Suprapubic skin (tissue), 4 donors: ENCODE measurements at regions not wholly inside any gene's neighbourhood (a gene's known extent, or its start where the extent isn't known, plus 50 kb on each side); places are given as distances from the start of the nearest gene placed in this dataset.

Experiments used
- DNase-seq, 2 donors: peaks; one replicate each; pipeline ENCODE4 v3.0.0-alpha.2; 2019; ENCODE audit warnings: low spot score in 2 of 2
- H3K27ac ChIP-seq: fragments of 200-600 bp; sonication (generic); one replicate; pipeline ENCODE4 v1.5.1; 2019
- H3K27me3 ChIP-seq: fragments of 200-600 bp; sonication (generic); one replicate; pipeline ENCODE4 v1.5.1; 2019
- H3K36me3 ChIP-seq: fragments of 200-600 bp; sonication (generic); one replicate; pipeline ENCODE4 v1.5.1; 2019
- H3K4me1 ChIP-seq: fragments of 200-600 bp; sonication (generic); one replicate; pipeline ENCODE4 v1.5.1; 2019
- H3K4me3 ChIP-seq: fragments of 200-600 bp; sonication (generic); one replicate; pipeline ENCODE4 v1.5.1; 2019; ENCODE audit warnings: mild to moderate bottlenecking
- H3K9me3 ChIP-seq: fragments of 200-600 bp; sonication (generic); one replicate; pipeline ENCODE4 v1.5.1; 2019
- EP300 ChIP-seq: sonication (generic); formaldehyde crosslinking; IDR thresholded peaks from one replicate; pipeline ENCODE4 v1.6.1; 2017; ENCODE audit warnings: antibody characterized with exemption
- POLR2A ChIP-seq, 2 donors: fragments of 450-650 bp; IDR thresholded peaks; one replicate each; pipeline ENCODE4 v1.6.1; 2017; ENCODE audit warnings: antibody characterized with exemption in 2 of 2, mild to moderate bottlenecking in 2 of 2, moderate library complexity in 2 of 2
- POLR2AphosphoS5 ChIP-seq, 3 donors: sonication (generic); formaldehyde crosslinking; IDR thresholded peaks; one replicate each; pipeline ENCODE4 v1.6.1; 2017; ENCODE audit warnings: antibody characterized with exemption in 3 of 3
- WGBS: methylation state at CpG from one replicate; pipeline ENCODE4 v1.1.5; 2018; 5-methylcytosine and 5-hydroxymethylcytosine counted together
- TF ChIP-seq, protein P1 (sequence below), 2 donors: fragments of 200-600 bp in 1 of 2; fragments of 450-650 bp in 1 of 2; sonication (generic) in 1 of 2; IDR thresholded peaks; one replicate each; pipeline ENCODE4 v1.5.1; 2016 to 2019; ENCODE audit warnings: antibody characterized with exemption in 2 of 2, mild to moderate bottlenecking in 1 of 2, moderate library complexity in 1 of 2

DNA sequence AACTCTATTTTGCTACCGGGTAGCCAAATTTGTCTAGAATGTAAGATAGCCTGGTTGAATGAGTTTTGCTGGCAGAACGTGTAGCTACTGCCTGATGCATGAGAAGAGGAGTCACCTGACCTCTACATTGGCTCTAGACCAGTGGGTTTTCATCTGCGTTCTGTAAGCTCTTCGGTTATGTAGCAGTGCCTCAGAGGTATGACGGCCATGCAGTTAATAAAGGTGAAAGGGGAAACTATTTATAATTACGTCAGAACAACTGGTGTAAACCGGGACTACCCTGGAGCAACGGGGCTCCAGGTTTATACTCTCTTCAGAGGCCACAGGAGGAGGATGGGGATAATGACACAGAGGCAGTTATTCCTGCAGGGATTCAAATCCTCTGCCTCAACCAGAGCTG lies 173.4 kb upstream of the KITLG start:
- Histone ChIP-seq H3K4me3 (no peak overlapping the region), H3K9me3 (no peaks in the 10 kb centered on the region), H3K27me3 (no peaks in the 10 kb centered on the region), H3K4me1 (no peaks in the 10 kb centered on the region), H3K27ac (no peak overlapping the region), H3K36me3 (no peaks in the 10 kb centered on the region)
- DNase-seq: no peak
- 88% methylated on average over 8 of the region's 8 CpGs for WGBS
- TF ChIP-seq EP300 (no peak), POLR2A (IDR thresholded peaks at IDR 0.05) (no peak), POLR2AphosphoS5 (IDR thresholded peaks at IDR 0.05) (no peak)
- TF ChIP-seq, protein P1, sequence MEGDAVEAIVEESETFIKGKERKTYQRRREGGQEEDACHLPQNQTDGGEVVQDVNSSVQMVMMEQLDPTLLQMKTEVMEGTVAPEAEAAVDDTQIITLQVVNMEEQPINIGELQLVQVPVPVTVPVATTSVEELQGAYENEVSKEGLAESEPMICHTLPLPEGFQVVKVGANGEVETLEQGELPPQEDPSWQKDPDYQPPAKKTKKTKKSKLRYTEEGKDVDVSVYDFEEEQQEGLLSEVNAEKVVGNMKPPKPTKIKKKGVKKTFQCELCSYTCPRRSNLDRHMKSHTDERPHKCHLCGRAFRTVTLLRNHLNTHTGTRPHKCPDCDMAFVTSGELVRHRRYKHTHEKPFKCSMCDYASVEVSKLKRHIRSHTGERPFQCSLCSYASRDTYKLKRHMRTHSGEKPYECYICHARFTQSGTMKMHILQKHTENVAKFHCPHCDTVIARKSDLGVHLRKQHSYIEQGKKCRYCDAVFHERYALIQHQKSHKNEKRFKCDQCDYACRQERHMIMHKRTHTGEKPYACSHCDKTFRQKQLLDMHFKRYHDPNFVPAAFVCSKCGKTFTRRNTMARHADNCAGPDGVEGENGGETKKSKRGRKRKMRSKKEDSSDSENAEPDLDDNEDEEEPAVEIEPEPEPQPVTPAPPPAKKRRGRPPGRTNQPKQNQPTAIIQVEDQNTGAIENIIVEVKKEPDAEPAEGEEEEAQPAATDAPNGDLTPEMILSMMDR (IDR thresholded peaks at IDR 0.05): no peak

GRCh38 chr12:88753066-88753465 lies 172.8 kb upstream of the KITLG start:
- no peak overlapping the region for H3K27ac ChIP-seq
- WGBS: 65% methylated on average over 4 of the region's 4 CpGs
- TF ChIP-seq, protein P1 (IDR thresholded peaks at IDR 0.05): no peak
- TF ChIP-seq POLR2AphosphoS5 (IDR thresholded peaks at IDR 0.05) (no peak), POLR2A (IDR thresholded peaks at IDR 0.05) (no peak), EP300 (no peak)
- H3K9me3 ChIP-seq: no peaks in the 10 kb centered on the region
- H3K36me3 ChIP-seq: no peaks in the 10 kb centered on the region
- H3K4me1 ChIP-seq: no peaks in the 10 kb centered on the region
- H3K27me3 ChIP-seq: no peaks in the 10 kb centered on the region
- H3K4me3 ChIP-seq: no peak overlapping the region
- DNase-seq: no peak

DNA sequence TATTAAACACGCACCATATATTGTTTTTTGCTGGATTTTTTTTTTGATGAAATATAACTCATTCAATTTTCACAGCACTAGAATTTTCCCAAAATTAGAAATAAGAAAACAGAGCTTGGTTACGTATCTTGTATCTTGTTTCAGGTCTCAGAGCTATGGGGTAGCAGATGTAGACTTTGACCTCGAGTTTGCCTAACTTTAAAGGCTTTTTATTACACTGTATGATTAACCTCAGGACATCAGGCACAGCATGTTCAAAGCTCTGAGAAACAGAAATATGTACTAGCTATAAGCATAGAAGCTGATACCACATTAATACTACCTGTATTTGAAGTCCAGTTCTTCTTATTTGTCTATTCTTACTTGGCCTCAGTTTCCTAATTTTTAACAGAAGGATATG lies 171.9 kb upstream of the KITLG start:
- WGBS: 95% methylated on average over 3 of the region's 3 CpGs
- Histone ChIP-seq H3K27me3 (no peaks in the 10 kb centered on the region), H3K36me3 (no peaks in the 10 kb centered on the region), H3K9me3 (no peaks in the 10 kb centered on the region), H3K27ac (no peak overlapping the region), H3K4me3 (no peak overlapping the region), H3K4me1 (no peaks in the 10 kb centered on the region)
- DNase-seq: no peak
- TF ChIP-seq POLR2AphosphoS5 (IDR thresholded peaks at IDR 0.05) (no peak), EP300 (no peak), POLR2A (IDR thresholded peaks at IDR 0.05) (no peak)
- TF ChIP-seq, protein P1 (IDR thresholded peaks at IDR 0.05): no peak

GRCh38 chr12:88750867-88751543 lies 170.7 kb upstream of the KITLG start:
- Histone ChIP-seq H3K36me3 (no peaks in the 10 kb centered on the region), H3K4me1 (peaks cover 3% of the 10 kb centered on the region), H3K27me3 (no peaks in the 10 kb centered on the region), H3K9me3 (no peaks in the 10 kb centered on the region), H3K4me3 (no peak overlapping the region), H3K27ac (no peak overlapping the region)
- TF ChIP-seq, protein P1 (IDR thresholded peaks at IDR 0.05): no peak
- TF ChIP-seq POLR2AphosphoS5 (IDR thresholded peaks at IDR 0.05) (no peak), POLR2A (IDR thresholded peaks at IDR 0.05) (no peak), EP300 (no peak)
- WGBS: 94% methylated on average over 1 of the region's 1 CpG
- DNase-seq: no peak

DNA sequence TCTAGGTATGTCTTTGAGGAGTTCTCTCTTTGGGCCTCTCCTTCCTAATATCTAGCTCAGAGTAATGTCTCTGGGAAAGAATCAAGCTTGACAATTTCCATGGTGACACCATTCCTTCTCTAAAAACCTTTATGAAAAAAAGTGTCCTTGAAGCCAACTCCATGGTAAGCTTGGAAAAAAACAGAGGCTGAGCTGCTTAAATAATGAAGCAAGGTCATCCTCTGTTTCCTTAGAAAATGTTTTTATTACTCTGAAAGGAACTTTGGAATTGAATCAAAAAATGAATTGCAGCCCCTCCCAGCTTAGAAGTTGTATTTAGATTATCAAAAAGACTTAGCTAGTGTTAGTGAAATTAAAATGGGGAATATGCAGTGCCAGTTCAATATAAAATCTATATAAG lies 166.1 kb upstream of the KITLG start:
- Histone ChIP-seq H3K27ac (no peak overlapping the region), H3K4me3 (no peak overlapping the region), H3K9me3 (no peaks in the 10 kb centered on the region), H3K4me1 (peaks cover 3% of the 10 kb centered on the region), H3K27me3 (no peaks in the 10 kb centered on the region), H3K36me3 (no peaks in the 10 kb centered on the region)
- no peak for DNase-seq
- TF ChIP-seq POLR2AphosphoS5 (IDR thresholded peaks at IDR 0.05) (no peak), POLR2A (IDR thresholded peaks at IDR 0.05) (no peak), EP300 (no peak)
- TF ChIP-seq, protein P1 (IDR thresholded peaks at IDR 0.05): no peak
